ENCODE measurements at regions not wholly inside any gene's neighbourhood (a gene's known extent, or its start where the extent isn't known, plus 50 kb on each side); places are given as distances from the start of the nearest gene placed in this dataset.
A peak's percentile ranks its signal among the peaks of the same experiment; 100 is the strongest.

- FAIRE-seq: no peak
- Histone ChIP-seq H3K27ac (no peak overlapping the region), H3K9me3 (no peaks in the 10 kb centered on the region), H3K4me2 (no peak overlapping the region), H3K4me3 (no peak overlapping the region), H3K4me1 (peaks cover 30% of the 10 kb centered on the region)
- POLR2A ChIA-PET: no interaction called here
- DNase-seq (ENCODE audit: low read depth in 1 of 2, low spot score in 1 of 2): no peak
- no peak for TF ChIP-seq KDM1A (IDR thresholded peaks at IDR 0.05; ENCODE audit: low read depth)
- TF ChIP-seq MAFK (IDR thresholded peaks at IDR 0.05; ENCODE audit: partially characterized antibody): peak; percentile 32
- peak; percentile 14; the same call in 1 of the 3 replicates for TF ChIP-seq CTCF (IDR thresholded peaks at IDR 0.05)
- no peak for TF ChIP-seq MAZ (IDR thresholded peaks at IDR 0.05; ENCODE audit: borderline replicate concordance, low read depth, low read length)
- CTCF ChIA-PET: no interaction called here
- no peak for ATAC-seq
- WGBS (ENCODE audit: missing lambda C conversion rate): 90% methylated on average over 3 of the region's 3 CpGs
Observed at GRCh38 chr7:17181482-17181881, 117.0 kb upstream of the AHR start.

GRCh38 chr7:17183630-17184328 is 114.7 kb upstream of the AHR start:
- ChIA-PET CTCF (interaction anchor here (0.6 to 1.5 kb wide), 3 partner anchors 9 to 229 kb away, joined by 3 to 4 read pairs (median 4); no protein-coding TSS in a partner anchor), POLR2A (no interaction called here)
- Histone ChIP-seq H3K4me1 (peaks cover 20% of the 10 kb centered on the region), H3K4me2 (no peak overlapping the region), H3K27ac (no peak overlapping the region), H3K4me3 (no peak overlapping the region), H3K9me3 (no peaks in the 10 kb centered on the region)
- FAIRE-seq (peak; percentile 49), ATAC-seq (no peak), DNase-seq (ENCODE audit: low read depth in 1 of 2, low spot score in 1 of 2) (no peak)
- 84% methylated on average over 2 of the region's 2 CpGs for WGBS (ENCODE audit: missing lambda C conversion rate)
- TF ChIP-seq JUNB (IDR thresholded peaks at IDR 0.05) (no peak), ELK1 (IDR thresholded peaks at IDR 0.05; ENCODE audit: low read depth, low read length) (no peak), HOXB5 (CRISPR knock-in tag; IDR thresholded peaks at IDR 0.05) (no peak), ZNF302 (CRISPR knock-in tag; IDR thresholded peaks at IDR 0.05) (no peak), CTCF (IDR thresholded peaks at IDR 0.05) (no peak), FOSL2 (IDR thresholded peaks at IDR 0.05) (no peak), FOSL2 (CRISPR knock-in tag; IDR thresholded peaks at IDR 0.05) (no peak), EHF (CRISPR knock-in tag; IDR thresholded peaks at IDR 0.05) (no peak), SREBF2 (IDR thresholded peaks at IDR 0.05) (no peak), NR3C1 (IDR thresholded peaks at IDR 0.05) (no peak), HOXB13 (CRISPR knock-in tag; IDR thresholded peaks at IDR 0.05; ENCODE audit: low read depth) (no peak), CHD2 (IDR thresholded peaks at IDR 0.05; ENCODE audit: low read length, partially characterized antibody) (no peak), PHF8 (IDR thresholded peaks at IDR 0.05; ENCODE audit: borderline replicate concordance, low read depth) (no peak), CBX8 (IDR thresholded peaks at IDR 0.05) (no peak), GATA3 (IDR thresholded peaks at IDR 0.05; ENCODE audit: borderline replicate concordance) (no peak), JUN (IDR thresholded peaks at IDR 0.05) (no peak), BHLHE40 (IDR thresholded peaks at IDR 0.05; ENCODE audit: low read depth, low read length) (no peak), CBX2 (IDR thresholded peaks at IDR 0.05; ENCODE audit: borderline replicate concordance, low read depth) (no peak)
